ENCODE measurements at regions not wholly inside any gene's neighbourhood (a gene's known extent, or its start where the extent isn't known, plus 50 kb on each side); places are given as distances from the start of the nearest gene placed in this dataset.

DNA sequence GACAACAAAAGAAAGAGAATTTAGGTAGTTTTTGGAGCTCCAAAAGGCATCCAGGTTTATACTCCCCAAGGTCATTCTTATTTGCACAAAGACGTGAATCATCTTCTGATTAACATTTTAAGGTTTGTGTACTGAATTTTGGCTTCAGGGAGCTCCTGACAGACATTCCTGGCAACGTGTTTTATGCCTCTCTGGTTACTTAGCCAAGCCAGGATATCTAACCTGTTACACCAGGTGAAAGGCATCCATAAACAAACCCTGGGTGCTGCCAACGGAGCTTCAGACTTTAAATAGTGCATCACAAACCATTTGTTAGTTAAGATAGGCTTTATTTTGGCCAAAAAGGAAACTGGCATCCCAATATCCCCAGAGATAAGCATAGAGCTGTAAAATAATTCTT lies 997.3 kb downstream of the ARAP2 start:
- no peak for DNase-seq

DNA sequence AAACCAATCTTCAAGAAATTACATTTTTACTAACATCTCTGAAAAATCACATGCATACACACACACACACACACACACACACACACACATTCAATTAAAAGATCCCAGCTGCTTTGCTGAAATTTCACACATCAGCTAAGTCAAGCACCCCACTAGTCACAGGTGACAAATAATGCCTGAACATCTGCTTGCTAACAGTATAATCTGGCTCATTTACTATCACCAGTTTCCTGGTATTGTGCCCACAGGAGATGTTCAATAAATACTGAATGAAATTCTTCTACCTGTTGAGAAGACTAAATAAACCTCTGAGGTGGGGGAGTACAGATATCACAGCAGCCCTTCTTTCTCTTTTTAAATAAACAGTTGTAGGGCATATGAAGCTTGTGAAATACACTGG lies 994.0 kb downstream of the ARAP2 start:
- DNase-seq: peak; percentile 2

DNA sequence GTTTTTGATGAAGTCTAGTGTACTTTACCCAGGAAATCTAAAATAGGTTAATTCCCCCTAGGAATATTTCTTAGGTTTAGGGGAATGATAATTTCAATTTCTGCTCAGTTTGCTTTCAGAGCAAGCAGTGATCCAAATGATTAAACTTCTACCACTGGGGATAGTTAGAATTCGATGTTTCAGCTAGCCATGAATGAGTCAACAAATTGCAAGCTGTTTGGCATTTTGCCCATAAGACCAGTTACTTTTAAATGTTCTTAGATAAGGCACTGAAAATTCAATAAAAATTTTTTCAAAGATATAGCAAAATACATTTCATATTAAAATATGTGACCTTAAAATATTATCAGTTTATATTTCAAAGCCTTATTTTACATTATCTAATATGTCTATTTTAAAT lies 993.6 kb downstream of the ARAP2 start:
- DNase-seq: no peak

DNA sequence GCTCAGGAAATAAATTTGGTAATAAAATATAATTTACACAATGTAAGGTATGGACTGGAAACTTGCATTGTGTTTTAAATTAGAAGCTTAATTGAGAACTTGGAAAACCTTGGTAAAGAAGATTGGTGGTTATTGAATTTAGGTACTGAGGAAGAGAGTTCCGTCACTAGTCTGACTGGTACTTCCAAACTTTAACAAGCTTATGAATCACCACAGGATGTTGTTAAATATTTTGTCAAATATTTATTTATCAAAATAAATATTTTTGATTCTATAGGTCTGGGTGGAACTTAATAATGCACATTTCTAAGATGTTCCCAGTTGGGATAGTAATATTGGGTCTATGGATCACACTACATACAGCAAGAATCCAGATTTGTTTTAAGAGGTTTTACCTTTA lies 992.2 kb downstream of the ARAP2 start:
- no peak for DNase-seq

DNA sequence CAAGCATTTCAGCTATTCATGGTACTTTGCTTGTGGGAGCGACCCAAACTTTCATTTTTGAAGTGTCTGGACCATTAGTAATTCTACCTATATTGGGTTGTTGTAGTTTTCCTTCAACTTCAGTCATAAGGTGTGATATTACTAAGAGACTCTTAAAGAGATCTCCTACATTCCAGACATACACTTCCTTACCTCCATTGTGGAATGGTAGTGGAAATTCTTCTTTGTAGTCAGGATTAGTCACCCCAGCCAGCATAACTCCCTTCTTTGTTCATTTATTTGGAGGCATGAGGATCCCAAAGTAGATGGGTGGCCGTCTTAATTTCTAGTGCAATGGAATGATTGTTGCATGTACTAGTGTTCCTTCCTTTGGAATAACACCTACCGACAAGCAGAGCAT lies 991.4 kb downstream of the ARAP2 start:
- DNase-seq: no peak

DNA sequence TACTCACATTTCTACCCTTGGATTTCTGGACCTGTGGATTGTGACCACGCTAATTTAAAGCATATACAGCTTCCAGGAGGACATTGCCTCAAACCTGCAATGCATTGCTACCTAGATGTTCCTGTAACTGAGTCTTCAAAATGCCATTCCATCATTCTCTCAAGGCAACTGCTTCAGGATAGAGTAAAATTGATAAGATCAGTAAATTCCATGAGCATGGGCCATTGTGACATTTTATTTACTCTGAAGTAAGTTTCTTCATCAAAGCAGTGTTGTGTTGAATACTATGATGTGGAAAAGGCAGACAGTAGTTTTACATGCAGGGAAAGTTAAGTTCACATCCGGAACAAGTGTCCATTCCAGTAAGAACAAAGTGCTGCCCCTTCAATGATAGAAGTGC lies 991.0 kb downstream of the ARAP2 start:
- DNase-seq: no peak

DNA sequence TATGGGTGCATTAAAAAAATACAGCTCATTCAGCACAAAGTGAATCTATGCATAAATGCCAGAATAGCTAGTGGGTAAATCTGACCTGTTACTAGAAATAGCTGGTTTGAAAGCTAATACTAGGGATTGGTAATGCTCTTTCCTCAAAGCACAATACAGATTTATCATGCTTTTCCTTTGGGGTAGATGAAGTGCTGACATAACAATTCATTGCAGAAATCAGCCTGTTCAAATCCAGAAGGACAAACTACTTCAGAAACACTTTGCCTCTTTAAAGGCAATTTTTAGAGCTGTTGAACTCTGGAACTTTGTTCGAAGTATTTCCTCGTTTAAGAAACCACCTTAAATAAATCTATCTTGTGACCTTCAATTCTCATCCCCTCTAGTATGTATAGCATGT lies 957.9 kb downstream of the ARAP2 start:
- DNase-seq: no peak

DNA sequence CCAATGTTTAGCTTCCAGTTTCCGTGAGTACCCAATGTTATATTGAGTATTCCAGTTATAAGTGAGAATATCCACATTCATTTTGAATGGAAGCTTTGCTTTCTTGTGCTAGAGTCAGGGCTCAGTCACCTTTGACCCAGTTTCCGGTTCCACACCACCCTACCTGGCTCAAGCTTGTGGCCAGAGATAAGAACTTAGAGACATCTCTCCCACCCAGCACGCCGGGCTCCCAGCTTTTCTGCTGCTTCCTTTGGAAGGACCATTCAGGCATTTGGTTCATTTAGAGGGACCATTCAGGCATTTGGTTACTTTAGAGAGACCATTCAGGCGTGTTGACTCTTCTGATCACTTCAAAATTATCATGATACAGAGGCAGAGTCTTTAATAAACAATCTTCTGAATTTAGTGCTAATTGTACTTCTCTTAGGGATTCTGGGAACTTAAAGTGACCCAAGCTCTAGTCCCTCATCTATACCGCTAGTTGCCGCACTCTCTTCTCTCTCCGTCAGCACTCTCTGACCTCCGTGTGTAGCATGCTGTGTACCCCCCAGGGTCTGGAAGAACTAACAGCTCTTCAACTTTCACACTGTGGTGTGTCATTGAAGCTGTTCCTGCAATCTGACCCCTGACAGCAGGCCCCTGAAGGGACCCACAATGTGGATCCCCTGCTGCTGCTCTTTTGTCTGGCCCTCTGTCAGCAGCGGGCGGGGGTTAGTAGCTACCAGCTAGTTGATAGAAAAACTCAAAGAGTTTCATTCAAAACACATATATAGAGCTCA lies 943.1 kb downstream of the ARAP2 start:
- DNase-seq: no peak

DNA sequence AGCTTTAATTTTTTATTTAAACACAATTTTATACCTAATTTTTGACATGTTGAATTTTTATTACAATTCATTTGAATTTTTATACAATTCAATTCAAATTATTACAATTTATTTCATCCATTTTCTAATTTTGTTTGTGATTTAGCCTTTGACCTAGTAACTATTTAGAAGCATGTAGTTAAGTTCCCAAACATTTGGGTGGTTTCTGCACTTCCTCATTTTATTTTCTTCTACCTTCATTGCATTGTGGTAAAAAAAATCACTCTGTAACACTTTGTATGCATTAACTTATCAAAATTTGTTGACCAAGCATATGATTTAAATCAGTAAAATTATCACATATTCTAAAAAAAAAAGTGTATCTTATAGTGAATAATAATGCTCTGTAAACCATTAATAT lies 928.9 kb downstream of the ARAP2 start:
- no peak for DNase-seq

DNA sequence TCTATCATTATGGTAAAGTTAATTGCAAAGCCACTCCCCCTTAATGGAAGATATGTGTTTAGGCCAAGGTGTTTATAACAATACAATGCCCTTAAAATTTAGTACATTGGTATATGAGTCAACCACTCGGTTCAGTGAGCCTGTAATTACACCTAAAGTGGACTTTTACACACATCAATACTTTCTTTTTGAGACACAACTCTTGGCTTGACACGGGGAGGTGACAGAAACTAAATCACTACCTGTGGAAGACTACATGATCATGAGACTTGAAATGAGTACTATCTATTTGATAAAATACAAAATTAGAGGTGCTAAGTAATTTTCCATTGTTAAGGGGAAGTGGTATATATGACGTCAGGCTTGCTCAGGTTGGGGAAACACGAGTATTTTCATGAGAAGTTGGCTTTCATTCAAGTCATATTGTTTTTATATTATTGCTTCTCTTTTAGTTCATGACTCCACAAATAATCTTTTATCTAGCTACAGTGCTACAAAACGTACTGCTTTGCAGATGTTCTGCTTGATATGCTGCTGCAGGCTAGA lies 918.3 kb downstream of the ARAP2 start:
- DNase-seq: no peak

DNA sequence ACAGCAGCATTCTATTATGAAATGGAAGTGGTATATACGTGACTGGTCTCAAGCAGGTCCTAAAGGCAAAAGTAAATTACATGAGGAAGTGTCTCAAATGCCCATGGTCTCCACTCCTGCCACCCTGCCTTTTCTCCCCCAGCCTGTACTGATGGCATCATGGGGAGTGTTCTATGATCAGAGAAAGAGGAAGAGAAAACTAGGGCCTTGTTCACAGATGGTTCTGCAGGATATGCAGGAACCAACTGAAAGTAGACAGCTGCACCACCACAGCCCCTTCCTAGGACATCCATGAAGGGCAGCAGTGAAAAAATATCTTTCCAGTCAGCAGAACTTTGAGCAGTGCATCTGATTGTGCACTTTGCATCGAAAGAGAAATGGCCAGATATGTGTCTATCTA lies 901.5 kb downstream of the ARAP2 start:
- no peak for DNase-seq

DNA sequence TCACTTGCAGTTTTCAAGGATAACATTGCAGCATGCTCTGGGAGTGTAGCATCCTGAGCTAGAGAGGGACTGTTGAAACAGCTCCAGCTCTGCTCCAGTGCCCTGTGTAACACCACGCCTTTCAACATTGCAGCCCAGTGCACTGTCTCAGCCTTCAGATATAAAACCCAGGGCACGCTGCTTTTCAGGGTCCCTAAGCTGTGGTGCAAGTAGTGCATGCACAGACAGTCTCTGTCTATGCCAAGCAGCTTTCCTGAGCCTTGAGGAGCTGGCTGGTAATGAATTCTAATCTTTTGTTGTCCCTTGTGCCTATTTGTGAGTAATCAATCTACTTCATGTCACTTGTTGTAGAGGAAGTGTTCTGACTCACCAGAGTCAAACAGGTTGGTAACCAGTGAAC lies 897.0 kb downstream of the ARAP2 start:
- DNase-seq: no peak

DNA sequence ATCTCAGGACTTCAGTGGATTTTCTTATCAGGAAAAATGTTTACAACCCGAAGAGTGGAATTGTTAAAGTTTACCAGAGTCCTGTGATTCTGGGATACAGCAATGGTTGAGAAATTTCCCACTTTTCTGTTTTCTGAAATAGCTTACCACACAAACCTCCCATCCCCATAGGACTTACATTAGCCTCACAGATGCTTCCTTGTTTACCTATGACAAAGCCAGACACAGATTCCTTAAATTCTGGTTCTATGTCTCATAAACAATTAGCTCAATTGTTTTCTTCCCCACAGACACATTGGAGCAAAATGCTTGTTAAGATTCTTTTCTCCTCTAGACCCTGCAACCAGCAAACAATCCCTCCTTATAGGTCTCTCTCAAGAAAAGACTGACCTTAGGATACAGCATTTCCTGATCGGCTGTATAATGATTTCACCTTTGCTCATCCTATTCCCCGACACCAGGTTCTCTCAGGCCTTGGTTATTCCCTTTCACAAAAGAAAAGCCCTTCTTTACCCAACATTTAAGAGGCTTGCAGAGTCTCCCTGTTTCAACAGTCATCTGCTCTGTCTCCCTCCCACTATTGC lies 886.2 kb downstream of the ARAP2 start:
- no peak for DNase-seq

DNA sequence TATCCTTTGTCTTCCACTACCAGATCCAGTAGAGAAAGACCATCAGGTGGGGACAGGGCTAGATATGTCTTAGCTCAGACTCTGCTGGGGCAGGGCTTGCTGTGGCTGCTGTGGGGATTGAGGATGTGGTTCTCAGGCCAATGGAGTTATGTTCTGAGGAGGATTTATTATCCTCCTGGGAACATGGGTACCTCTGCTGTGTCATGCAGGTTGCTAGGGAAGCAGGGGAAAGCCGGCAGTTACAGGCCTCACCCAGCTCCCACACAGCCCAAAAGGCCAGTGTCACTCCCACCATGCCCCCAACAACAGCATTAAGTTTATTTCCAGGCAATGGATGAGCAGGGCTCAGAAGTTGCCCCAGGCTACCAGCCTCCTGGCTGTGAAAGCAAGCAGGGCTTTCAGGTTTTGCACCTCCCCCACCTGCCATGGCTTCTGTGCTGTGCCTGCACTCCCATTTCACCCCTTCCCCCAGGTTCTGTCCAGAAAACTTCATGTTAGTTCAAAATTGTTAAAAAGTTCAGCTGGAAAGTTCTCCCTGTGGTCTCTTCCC lies 879.9 kb downstream of the ARAP2 start:
- DNase-seq: no peak

DNA sequence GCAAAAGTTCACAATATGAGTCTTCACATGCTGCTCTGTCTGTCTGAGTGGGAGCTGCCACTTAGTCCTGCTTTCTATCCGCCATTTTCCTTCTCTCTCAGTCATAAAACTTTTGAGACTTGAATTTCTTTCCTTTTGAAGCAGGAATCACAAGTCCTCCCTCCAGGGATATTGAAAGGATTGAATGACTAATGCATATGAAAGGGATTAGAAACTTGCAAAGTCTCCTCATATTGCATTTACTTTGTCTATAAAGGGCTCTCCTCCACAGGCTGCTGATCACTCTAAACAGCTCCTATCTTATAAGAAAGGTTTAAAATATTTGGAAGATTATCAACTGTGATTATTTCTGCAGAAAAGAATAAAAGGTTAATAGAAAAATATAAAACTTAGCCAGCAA lies 879.1 kb downstream of the ARAP2 start:
- DNase-seq: no peak

DNA sequence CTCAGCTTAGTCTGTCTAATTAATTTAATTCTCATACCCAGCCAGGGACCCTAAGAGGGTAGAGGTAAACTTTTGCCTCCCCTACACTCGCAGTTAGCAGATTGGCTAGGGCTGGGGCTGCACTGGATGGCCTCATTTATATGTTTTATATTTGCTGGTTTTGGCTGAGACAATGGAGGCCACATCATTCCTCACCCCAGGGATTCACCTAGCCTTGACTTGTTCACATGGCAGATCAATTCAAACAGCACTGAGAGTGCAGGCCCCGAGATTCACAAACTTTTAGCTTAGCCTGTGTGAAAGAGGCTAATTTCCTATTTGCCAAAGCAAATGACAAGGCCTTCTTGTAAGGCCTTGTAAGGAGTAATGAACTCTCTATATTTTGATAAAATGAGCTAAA lies 844.4 kb downstream of the ARAP2 start:
- DNase-seq: no peak

DNA sequence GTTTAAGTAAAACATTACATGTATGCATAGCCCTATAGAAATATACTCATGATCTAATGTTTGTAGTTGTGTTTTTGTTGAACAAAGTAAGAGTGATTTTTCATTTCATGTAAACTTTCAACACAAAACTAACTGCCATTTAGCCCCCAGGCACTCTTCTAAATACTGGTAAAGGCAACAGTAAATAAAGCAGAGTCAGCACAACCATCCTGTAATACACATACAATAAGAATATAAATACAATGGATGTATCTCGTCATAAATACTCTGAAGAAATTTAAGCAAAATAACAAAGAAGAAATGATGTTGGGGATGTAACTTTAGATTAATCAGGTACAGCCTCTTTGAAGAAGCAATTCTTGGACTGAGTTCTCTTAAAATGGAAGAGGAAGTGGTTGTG lies 821.2 kb downstream of the ARAP2 start:
- DNase-seq: no peak

DNA sequence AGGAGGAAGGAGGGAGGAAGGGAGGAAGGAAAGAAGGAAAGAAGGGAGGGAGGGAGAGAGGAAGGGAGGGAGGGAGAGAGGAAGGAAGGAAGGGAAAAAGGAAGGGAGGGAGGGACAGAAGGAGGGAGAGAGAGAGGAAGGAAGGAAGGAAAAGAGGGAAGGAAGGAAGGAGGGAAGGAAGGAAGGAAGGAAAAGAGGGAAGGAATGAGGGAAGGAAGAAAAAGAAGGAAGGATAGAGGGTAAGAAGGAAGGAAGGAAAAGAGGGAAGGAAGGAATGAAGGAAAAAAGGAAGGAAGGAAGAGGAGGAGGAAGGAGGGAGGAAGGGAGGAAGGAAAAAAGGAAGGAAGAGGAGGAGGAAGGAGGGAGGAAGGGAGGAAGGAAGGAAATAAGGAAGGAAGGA lies 796.8 kb downstream of the ARAP2 start:
- no peak for DNase-seq

DNA sequence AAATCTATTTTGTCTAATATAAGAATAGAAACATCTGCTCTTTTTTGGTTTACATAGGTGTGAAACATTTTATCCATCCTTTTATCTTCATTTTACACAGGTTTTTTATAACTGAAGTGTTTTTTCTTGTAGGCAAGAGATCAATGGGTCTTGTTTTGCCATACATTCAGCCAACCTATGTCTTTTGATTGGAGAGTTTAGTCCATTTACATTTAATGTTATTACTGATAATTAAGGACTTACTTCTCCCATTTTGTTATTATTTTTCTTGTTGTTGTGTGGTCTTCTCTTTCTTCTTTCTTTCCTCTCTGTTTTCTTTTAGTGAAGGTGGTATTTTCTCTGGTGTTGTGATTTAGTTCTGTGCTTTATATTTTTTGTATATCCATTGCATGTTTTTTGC lies 785.3 kb downstream of the ARAP2 start:
- no peak for DNase-seq

DNA sequence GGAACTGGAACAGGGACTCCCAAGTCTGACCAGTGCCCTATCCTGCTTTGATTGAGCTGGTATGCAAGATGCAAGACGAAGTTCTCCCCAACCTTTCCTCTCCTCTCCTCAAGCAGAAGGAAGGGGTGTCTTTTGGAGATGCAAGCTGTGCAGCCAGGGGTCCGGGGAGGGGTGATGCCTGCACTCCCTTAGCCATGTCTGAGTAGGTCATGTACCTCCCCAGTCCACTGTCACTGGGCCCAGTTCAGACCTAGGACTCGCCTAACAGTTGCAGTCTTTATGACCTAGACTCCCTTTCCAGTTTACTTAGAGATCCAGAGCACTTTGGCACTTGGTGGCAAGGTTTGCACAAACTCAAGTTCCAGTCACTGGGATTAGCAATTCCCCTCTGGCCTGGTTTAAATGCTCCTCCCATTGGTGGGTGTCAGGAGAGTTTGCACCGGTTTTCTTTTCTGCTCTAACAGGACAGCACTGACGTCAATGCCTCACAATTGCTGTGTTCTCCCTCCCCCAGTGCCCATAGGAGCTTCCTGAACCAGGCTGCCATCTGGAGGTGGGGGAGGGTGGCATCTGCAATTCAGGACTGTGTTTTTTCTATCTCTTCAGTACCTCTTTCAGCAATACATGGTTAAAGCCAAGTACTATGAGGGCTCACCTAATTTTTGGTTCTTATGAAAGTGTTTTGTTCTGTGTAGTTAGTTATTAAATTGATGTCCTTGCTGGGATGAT lies 782.2 kb downstream of the ARAP2 start:
- DNase-seq: no peak

DNA sequence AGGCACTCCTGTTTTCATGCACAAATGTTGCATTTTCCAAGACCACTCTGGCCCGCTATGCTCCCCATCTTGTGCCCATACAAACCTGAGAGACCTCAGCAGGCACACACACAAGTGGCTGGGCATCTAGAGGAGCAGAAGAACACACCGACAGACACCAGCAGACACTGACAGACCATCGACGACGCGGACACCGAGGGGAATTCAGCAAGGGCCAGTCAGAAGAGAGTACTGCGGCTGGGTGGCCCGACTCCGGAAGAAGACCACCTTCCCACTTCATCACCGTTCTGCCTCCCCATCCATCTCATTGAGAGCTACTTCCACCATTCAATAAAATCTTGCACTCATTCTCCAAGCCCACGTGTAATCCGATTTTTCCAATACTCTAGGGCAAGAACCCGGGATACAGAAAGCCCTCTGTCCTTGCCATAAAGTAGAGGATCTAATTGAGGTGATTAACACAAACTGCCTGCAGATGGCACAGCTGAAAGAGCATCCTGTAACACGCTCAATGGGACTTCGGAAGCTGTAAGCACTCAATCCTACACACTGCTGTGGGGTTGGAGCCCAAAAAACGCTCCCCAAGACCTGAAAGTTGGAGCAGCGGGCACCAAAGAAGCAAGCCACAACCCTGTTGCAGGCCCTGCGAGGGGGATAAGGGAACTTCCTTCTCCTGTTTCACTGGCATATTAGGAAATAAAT lies 780.9 kb downstream of the ARAP2 start:
- no peak for DNase-seq

DNA sequence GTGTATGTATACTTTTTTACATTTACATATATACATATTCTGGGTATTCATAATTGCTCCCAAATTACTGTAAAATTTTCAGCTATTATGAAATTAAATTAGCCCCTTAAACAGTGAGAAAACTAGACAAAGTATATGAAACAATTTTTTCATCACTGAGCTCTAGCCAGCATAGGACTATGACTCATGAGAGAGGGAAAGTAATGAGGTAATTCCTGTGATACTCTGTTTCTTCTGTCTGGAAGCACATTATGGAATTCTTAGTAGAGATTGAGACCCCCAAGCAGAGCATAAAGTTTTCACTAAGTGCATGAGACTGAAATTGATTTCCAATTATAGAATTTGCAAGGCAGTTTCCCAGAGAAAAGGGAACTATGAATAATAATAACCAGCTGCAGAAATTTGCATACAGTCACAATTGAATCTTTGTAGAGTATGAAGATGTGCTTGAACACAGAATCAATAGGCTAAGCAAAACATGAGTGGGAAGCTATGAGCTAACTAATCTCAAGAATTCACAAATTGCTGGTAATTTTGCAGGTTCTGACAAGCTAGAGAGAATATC lies 779.3 kb downstream of the ARAP2 start:
- no peak for DNase-seq

DNA sequence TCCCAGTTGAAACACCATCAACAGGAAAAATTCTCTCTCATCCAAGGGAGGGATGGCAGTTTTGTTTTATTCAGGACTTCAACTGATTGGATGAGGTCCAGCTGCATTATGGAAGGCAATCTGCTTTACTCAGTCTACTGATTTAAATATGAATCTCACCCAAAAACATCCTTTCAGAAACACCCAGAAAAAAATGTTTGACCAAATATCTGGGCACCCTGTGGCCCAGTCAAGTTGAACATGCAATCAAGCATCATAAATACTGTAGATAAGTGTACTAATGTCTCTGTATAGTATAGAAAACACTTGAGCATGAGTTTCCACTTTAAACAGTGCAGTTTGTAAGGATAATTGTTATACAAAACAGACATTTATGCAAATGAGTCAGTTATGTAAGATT lies 753.2 kb downstream of the ARAP2 start:
- DNase-seq: no peak
